Skin of body (tissue), 1 donor: ENCODE measurements at regions not wholly inside any gene's neighbourhood (a gene's known extent, or its start where the extent isn't known, plus 50 kb on each side); places are given as distances from the start of the nearest gene placed in this dataset.
"Not testable (repeated sequence)": the region's sequence is repeated elsewhere in the genome, so short reads cannot be mapped to it uniquely, and the experiment has no call there.

ENCODE experiments used
- DNase-seq: peaks from one replicate; lab custom pipeline; 2025; lab: John Stamatoyannopoulos, UW

DNA sequence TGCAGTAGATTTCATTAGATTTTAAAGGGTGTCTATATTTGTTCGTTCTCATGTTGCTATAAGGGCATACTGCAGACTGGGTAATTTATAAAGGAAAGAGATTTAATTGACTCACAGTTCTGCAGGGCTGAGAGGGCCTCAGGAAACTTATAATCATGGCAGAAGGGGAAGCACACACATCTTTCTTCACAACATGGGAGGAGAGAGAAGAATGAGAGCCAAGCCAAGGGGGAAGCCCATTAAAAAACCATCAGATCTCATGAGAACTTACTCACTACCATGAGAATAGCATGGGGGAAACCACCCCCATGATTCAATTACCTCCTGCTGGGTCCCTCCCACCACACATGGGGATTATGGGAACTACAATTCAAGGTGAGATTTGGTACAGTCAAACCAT is 99.5 kb upstream of the TCF21 start:
- DNase-seq, result not testable (repeated sequence)

DNA sequence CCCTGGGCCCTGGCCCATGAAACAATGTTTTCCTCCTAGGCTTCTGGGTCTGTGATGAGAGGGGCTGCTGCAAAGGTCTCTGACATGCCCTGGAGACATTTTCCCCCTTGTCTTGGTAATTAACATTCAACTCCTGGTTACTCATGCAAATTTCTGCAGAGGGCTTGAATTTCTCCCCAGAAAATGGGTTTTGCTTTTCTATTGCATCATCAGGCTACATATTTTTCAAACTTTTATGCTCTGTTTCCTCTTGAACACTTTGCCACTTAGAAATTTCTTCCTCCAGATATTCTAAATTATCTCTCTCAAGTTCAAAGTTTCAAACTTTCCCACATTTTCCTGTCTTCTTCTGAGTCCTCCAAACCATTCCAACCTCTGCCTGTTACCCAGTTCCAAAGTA is 98.2 kb upstream of the TCF21 start:
- not testable (repeated sequence) for DNase-seq

DNA sequence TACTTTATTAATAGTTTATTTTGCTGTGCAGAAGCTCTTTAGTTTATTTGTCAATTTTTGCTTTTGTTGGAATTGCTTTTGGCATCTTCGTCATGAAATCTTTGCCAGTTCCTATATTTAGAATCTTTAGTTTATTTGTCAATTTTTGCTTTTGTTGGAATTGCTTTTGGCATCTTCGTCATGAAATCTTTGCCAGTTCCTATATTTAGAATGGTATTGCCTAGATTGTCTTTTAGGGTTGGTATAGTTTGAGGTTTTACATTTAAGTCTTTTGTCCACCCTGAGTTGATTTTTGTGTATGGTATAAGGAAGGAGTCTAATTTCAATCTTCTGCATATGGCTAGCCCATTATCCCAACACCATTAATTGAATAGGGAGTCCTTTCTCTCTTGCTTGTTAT is 93.9 kb upstream of the TCF21 start:
- DNase-seq, result not testable (repeated sequence)

GRCh38 chr6:133796235-133796634 is 92.7 kb upstream of the TCF21 start:
- no peak for DNase-seq

DNA sequence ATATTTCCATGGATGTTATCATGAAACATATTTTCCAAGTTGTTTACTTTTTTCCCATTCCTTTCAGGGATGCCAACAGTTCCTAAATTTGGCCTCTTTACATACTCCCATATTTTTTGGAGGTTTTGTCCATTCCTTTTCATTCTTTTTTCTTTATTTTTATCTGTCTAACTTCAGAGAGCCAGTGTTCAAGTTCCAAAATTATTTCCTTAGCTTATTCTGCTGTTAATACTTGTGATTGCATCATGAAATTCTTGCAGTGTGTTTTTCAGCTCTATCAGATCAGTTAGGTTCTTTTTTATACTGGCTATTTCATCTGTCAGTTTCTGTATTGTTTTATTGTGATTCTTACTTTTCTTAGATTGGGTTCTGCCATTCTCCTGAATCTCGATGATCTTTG is 89.9 kb upstream of the TCF21 start:
- peak; percentile 11 for DNase-seq

DNA sequence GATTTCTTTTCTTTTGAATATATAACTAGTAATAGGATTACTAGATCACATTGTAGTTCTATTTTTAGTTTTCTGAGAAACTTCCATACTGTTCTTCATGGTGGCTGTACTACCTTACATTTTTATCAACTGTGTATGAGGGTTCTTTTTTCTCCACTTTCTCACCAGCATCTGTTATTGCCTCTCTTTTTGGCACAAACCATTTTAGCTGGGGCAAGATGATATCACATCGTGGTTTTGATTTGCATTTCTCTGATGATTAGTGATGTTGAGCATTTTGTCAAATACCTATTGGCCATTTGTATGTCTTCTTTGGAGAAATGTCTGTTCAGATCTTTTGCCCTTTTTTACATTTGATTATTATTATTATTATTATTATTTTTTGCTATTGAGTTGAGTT is 86.1 kb upstream of the TCF21 start:
- no peak for DNase-seq

GRCh38 chr6:133804265-133804664 is 84.6 kb upstream of the TCF21 start:
- DNase-seq, result no peak

GRCh38 chr6:133805876-133806275 is 83.0 kb upstream of the TCF21 start:
- no peak for DNase-seq

DNA sequence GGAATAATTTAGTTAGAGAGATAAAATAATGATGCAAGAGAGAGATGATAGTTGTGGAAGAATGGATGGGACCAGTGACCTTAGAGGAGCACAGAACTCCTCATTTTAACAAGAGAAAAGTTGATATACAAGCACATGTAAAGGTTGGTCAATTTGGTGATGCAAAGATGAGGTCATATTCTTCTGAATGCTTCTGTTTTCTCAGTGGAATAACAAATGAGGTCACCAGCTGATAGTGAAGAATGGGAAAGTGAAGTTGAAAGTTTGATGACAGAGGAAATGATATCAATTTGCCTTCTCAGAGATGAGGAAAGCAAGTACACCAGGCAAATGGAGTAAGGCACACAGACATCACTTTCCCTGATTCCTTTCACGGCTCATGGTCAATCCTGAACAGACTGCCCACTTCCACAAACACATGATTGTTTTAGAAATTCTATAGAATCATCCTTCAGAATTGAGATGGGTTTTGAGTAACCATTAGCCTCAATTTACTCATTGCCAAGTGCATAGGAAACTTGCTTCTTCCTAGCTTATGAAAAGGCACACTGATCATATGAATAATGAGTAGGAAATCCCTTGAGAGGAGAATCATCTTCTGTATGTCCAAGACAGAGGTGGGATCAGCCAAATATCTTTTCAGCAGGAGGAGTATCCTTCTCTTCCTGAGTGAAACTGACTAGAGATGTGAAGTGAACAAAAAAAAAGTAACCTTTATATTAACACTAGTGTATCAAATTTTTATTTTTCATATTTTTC is 82.4 kb upstream of the TCF21 start:
- DNase-seq, result peak; percentile 20

DNA sequence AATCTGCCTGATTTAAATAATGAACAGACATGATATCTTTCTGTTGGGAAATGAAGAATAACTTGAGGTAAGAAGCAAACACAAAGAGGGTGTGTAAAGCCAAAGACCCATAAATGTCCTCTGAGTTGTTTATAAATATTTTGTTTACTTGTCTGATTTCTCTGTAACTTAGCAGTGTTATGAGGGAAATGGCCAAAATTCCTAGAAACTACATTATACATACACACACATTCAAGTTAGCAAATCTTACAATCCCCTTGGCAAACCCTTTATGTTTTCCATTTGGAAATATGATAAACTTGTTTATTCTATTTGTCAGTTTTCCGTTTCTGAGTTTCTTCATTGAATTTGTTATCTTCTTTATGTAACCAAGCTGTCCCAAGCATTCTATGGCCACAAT is 81.4 kb upstream of the TCF21 start:
- peak; percentile 47 for DNase-seq

DNA sequence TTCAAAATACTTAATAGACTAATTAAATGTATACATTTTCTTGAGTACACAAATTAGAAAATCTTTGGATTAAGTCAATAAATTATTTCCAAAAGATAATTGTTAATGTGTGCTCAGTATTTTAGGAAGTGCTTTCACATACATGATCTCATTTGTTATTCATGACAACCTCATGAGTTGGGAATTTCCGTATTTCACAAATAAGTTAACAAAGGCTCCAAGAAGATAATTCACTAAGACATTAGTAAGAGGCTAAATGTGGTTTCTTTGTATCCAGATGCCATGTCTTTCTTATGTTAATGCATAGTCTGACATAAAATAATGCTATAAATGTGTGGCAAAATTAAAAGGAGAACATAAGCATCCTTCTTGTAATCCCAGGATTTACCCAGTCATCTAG is 79.5 kb upstream of the TCF21 start:
- peak; percentile 78 for DNase-seq

GRCh38 chr6:133811557-133811956 is 77.4 kb upstream of the TCF21 start:
- no peak for DNase-seq

GRCh38 chr6:133812446-133812845 is 76.5 kb upstream of the TCF21 start:
- DNase-seq, result not testable (repeated sequence)

- no peak for DNase-seq
Measured at GRCh38 chr6:133814238-133814637, 74.7 kb upstream of the TCF21 start.

GRCh38 chr6:133814797-133815196 is 74.1 kb upstream of the TCF21 start:
- no peak for DNase-seq

- no peak for DNase-seq
Measured at GRCh38 chr6:133815313-133815712, 73.6 kb upstream of the TCF21 start.

DNA sequence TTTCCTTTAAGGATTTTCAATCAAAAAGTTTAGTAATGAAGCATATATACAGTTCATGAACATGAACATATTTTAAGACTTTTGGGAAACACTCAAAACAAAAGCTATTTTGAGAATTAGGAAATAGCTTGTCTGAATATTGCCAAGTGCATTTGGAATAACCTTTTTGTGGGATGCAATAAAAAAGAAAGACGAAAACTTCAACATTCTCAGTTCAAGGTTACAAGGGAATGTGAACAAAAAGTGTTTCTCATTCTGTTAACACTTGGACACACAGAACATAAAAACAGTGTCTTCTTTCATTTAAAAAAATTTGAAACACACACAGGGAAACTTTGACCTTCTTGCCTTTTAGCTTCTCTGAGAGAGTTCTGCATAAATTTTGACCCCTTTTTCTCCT is 72.7 kb upstream of the TCF21 start:
- peak; percentile 42 for DNase-seq

DNA sequence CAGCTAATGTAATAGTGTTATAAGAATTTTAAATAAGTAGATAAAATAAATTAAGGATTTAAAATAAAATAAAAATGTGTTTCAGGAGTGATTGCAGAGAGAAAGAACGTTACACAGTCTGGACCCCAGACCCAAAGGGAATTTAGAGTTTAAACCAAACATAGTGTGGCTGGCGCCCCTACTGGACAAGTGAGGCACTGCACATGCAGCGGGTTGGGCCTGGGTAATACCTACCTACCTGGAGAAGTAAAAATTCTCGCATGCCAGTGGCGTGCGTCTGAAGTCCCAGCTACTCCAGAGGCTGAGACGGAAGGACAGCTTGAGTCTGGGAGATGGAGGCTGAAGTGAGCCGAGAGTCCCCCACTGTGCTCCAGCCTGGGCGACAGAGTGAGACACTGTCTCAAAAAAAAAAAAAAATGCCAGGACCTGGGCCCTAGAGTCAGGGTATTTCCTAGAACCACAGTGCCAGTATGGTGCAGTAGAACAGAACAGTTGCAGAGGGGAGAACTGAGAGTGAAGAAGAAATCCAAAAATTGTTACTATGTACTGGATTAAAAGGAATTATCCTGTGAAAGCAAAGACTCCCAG is 71.4 kb upstream of the TCF21 start:
- no peak for DNase-seq

DNA sequence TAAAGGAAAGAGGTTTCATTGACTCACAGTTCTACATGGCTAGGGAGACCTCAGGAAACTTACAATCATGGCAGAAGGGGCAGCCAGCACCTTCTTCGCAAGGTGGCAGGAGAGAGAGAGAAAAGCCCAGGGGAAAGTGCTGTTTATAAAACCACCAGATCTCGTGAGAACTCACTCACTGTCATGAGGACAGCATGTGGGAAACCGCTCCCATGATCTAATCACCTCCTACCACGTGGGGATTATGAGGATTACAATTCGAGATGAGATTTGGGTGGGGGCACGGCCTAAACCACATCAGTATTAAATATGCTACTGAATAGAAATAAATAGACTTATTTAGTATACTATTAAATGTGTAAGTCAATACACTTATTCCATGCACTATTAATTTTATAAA is 70.6 kb upstream of the TCF21 start:
- no peak for DNase-seq

DNA sequence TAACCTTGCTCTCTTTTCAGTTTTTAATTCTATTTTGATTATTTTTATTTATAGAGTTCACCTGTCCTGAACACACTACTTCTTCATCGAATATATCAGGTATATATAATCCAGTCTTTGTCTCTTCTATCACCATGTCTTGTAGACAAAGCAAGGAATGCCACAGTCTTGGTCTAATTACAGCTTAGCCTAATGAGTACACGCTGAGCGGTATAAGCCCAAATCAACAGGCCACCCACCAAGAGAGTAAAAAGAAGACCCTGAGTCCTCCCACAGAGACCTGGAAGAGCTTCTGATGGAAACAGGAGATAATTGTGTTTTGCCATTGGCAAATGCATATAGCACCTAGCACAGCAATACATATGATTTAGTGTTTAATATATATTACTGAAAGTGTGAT is 68.7 kb upstream of the TCF21 start:
- DNase-seq, result no peak

DNA sequence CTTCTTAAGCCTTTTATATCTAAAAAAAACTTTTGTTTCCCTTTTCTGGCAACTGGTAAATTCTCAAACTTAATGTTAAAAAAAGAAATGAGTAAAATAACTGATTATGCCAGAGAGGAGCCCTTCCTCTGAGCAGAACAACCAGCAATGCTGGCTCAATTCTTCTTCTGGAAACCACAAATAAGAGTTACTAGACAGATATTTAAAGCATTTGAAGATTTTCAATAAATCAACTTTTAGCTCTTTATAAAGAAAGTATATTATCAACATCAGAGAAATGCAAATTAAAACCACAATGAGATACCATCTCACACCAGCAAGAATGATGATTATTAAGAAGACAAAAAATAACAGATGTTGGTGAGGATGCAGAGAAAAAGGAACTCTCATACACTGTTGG is 61.1 kb upstream of the TCF21 start:
- DNase-seq, result no peak

GRCh38 chr6:133833949-133834359 is 55.0 kb upstream of the TCF21 start:
- DNase-seq, result no peak

DNA sequence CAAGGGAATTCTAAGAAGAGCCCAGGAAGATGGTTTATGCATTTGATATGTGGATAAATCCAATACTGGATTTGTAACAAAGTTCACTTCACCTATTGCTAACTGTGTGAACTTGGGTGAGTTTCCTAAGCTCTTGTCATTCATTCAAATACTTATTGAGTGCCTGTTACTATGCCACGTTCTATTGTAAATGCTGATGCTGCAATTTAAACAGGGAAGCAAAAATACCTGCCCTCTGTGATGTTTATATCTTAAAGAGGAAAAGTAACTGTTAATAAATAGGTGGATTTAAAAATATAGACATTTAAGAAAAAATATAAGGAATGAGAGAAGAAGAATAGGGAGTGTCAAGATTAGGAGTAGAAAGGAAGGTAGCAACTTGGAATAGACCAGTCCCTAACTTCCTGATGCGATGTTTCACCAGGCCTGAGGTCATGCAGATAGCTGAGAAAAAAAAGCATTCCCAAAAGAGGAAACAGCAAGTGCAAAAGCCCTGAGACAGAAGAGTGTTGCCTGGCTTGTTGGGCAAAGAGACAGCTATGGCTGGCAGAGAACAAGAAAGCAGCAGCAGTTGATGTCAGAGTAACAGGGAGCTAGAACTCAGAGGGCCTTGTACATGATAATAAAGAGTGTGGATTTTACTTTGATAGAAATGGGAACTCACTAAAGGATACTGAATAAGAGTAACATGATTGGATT is 54.3 kb upstream of the TCF21 start:
- DNase-seq, result no peak
